Activated T-cell treated with anti-CD3 and anti-CD28 coated beads, Interleukin-2, amount 50 U/mL, for 72 hours (primary cell): ENCODE measurements at regions not wholly inside any gene's neighbourhood (a gene's known extent, or its start where the extent isn't known, plus 50 kb on each side); places are given as distances from the start of the nearest gene placed in this dataset.

Experiments used
- ATAC-seq, 2 donors: fragments of 150-1000 bp; cut with Tn5 transposase; replicated peaks in 1 of 2; 2 replicates each; pipeline ENCODE4 v1.10.0; 2021; ENCODE audit warnings: moderate library complexity in 2 of 2, mild to moderate bottlenecking in 1 of 2
- DNase-seq, 2 donors: peaks; one replicate each; pipeline ENCODE4 v3.0.0; 2021 to 2022; ENCODE audit warnings: mixed read lengths in 1 of 2
- H3K27ac Mint-ChIP-seq: one replicate; pipeline ENCODE4 v1.8.0; 2022; ENCODE audit warnings: mild to moderate bottlenecking, moderate library complexity, mixed read lengths
- H3K27me3 Mint-ChIP-seq: one replicate; pipeline ENCODE4 v1.8.0; 2022; ENCODE audit warnings: low read depth, mixed read lengths
- H3K36me3 Mint-ChIP-seq, 2 donors: one replicate each; pipeline ENCODE4 v1.8.0; 2022; ENCODE audit warnings: mixed read lengths in 2 of 2, mild to moderate bottlenecking in 1 of 2; ENCODE audit not compliant: insufficient read depth in 2 of 2
- H3K4me1 Mint-ChIP-seq: one replicate; pipeline ENCODE4 v1.8.0; 2022; ENCODE audit warnings: low read depth, mixed read lengths
- H3K4me3 Mint-ChIP-seq, 2 donors: one replicate each; pipeline ENCODE4 v1.8.0; 2022; ENCODE audit warnings: mild to moderate bottlenecking in 2 of 2, mixed read lengths in 2 of 2, moderate library complexity in 2 of 2
- H3K9me3 Mint-ChIP-seq, 2 donors: one replicate each; pipeline ENCODE4 v1.8.0; 2022; ENCODE audit warnings: mixed read lengths in 2 of 2

GRCh38 chr3:117286488-117286887, 576.9 kb downstream of the TUSC7 start:
- ATAC-seq (no peak), DNase-seq (no peak)
- no peaks in the 10 kb centered on the region for H3K4me1 Mint-ChIP-seq
- no peak overlapping the region for H3K27ac Mint-ChIP-seq
- no peaks in the 10 kb centered on the region for H3K27me3 Mint-ChIP-seq
- H3K4me3 Mint-ChIP-seq: no peak overlapping the region
- no peaks in the 10 kb centered on the region for H3K36me3 Mint-ChIP-seq
- H3K9me3 Mint-ChIP-seq: peaks cover 5 to 7% of the 10 kb centered on the region in 2 donors

GRCh38 chr3:117287602-117288001, 578.0 kb downstream of the TUSC7 start:
- Mint-ChIP-seq H3K36me3 (no peaks in the 10 kb centered on the region), H3K9me3 (peaks cover 3 to 5% of the 10 kb centered on the region in 2 donors), H3K4me3 (no peak overlapping the region), H3K27me3 (no peaks in the 10 kb centered on the region), H3K27ac (no peak overlapping the region), H3K4me1 (no peaks in the 10 kb centered on the region)
- DNase-seq (no peak), ATAC-seq (no peak)

GRCh38 chr3:117291476-117291875, 581.9 kb downstream of the TUSC7 start:
- H3K27ac Mint-ChIP-seq: no peak overlapping the region
- ATAC-seq (no peak), DNase-seq (no peak)
- no peaks in the 10 kb centered on the region for H3K4me1 Mint-ChIP-seq
- peaks cover 0 to 3% of the 10 kb centered on the region in 2 donors for H3K9me3 Mint-ChIP-seq
- H3K4me3 Mint-ChIP-seq: no peak overlapping the region
- H3K36me3 Mint-ChIP-seq: no peaks in the 10 kb centered on the region
- no peaks in the 10 kb centered on the region for H3K27me3 Mint-ChIP-seq

- Mint-ChIP-seq H3K4me3 (no peak overlapping the region), H3K27ac (no peak overlapping the region), H3K9me3 (peaks cover 3% of the 10 kb centered on the region in 2 donors), H3K4me1 (no peaks in the 10 kb centered on the region), H3K27me3 (no peaks in the 10 kb centered on the region), H3K36me3 (no peaks in the 10 kb centered on the region)
- ATAC-seq: no peak
- no peak for DNase-seq
Observed at GRCh38 chr3:117297065-117297464, 587.5 kb downstream of the TUSC7 start.

- Mint-ChIP-seq H3K27ac (no peak overlapping the region), H3K36me3 (no peaks in the 10 kb centered on the region), H3K9me3 (peaks cover 3% of the 10 kb centered on the region in 2 donors), H3K27me3 (no peaks in the 10 kb centered on the region), H3K4me1 (no peaks in the 10 kb centered on the region), H3K4me3 (no peak overlapping the region)
- no peak for ATAC-seq
- no peak for DNase-seq
Observed at GRCh38 chr3:117297541-117297940, 588.0 kb downstream of the TUSC7 start.

GRCh38 chr3:117298273-117298672, 588.7 kb downstream of the TUSC7 start:
- Mint-ChIP-seq H3K9me3 (peaks cover 3 to 5% of the 10 kb centered on the region in 2 donors), H3K27ac (no peak overlapping the region), H3K36me3 (no peaks in the 10 kb centered on the region), H3K4me1 (no peaks in the 10 kb centered on the region), H3K27me3 (no peaks in the 10 kb centered on the region), H3K4me3 (no peak overlapping the region)
- DNase-seq (no peak), ATAC-seq (no peak)

GRCh38 chr3:117302428-117302827, 592.8 kb downstream of the TUSC7 start:
- Mint-ChIP-seq H3K36me3 (no peaks in the 10 kb centered on the region), H3K27ac (no peak overlapping the region), H3K4me3 (no peak overlapping the region), H3K27me3 (no peaks in the 10 kb centered on the region), H3K9me3 (peaks cover 0 to 5% of the 10 kb centered on the region in 2 donors), H3K4me1 (no peaks in the 10 kb centered on the region)
- DNase-seq (no peak), ATAC-seq (no peak)

- Mint-ChIP-seq H3K4me1 (no peaks in the 10 kb centered on the region), H3K27ac (no peak overlapping the region), H3K9me3 (peaks cover 0 to 5% of the 10 kb centered on the region in 2 donors), H3K36me3 (no peaks in the 10 kb centered on the region), H3K27me3 (no peaks in the 10 kb centered on the region), H3K4me3 (no peak overlapping the region)
- ATAC-seq (no peak), DNase-seq (no peak)
Observed at GRCh38 chr3:117303443-117303842, 593.9 kb downstream of the TUSC7 start.

GRCh38 chr3:117304681-117305080, 595.1 kb downstream of the TUSC7 start:
- Mint-ChIP-seq H3K4me1 (no peaks in the 10 kb centered on the region), H3K27ac (no peak overlapping the region)
- no peak for ATAC-seq

GRCh38 chr3:117305681-117306080, 596.1 kb downstream of the TUSC7 start:
- H3K27me3 Mint-ChIP-seq: no peaks in the 10 kb centered on the region
- H3K36me3 Mint-ChIP-seq: no peaks in the 10 kb centered on the region
- no peak for DNase-seq
- peaks cover 0 to 1% of the 10 kb centered on the region in 2 donors for H3K9me3 Mint-ChIP-seq
- no peak overlapping the region for H3K4me3 Mint-ChIP-seq
- no peak for ATAC-seq
- H3K4me1 Mint-ChIP-seq: no peaks in the 10 kb centered on the region
- no peak overlapping the region for H3K27ac Mint-ChIP-seq

More at GRCh38 chr3:117304681-117305080, 595.1 kb downstream of the TUSC7 start:
- Mint-ChIP-seq H3K4me3 (no peak overlapping the region), H3K9me3 (peaks cover 0 to 1% of the 10 kb centered on the region in 2 donors), H3K36me3 (no peaks in the 10 kb centered on the region), H3K27me3 (no peaks in the 10 kb centered on the region)
- no peak for DNase-seq

GRCh38 chr3:117306299-117306698, 596.7 kb downstream of the TUSC7 start:
- ATAC-seq: no peak
- H3K9me3 Mint-ChIP-seq: peaks cover 2 to 5% of the 10 kb centered on the region in 2 donors
- H3K36me3 Mint-ChIP-seq: no peaks in the 10 kb centered on the region
- no peaks in the 10 kb centered on the region for H3K4me1 Mint-ChIP-seq
- H3K4me3 Mint-ChIP-seq: no peak overlapping the region
- no peak overlapping the region for H3K27ac Mint-ChIP-seq
- no peaks in the 10 kb centered on the region for H3K27me3 Mint-ChIP-seq
- no peak for DNase-seq

GRCh38 chr3:117308353-117308752, 598.8 kb downstream of the TUSC7 start:
- peaks cover 3 to 4% of the 10 kb centered on the region in 2 donors for H3K9me3 Mint-ChIP-seq

GRCh38 chr3:117308756-117309155, 599.2 kb downstream of the TUSC7 start:
- peaks cover 3 to 6% of the 10 kb centered on the region in 2 donors for H3K9me3 Mint-ChIP-seq
- ATAC-seq: no peak
- no peaks in the 10 kb centered on the region for H3K27me3 Mint-ChIP-seq
- no peaks in the 10 kb centered on the region for H3K4me1 Mint-ChIP-seq
- no peak overlapping the region for H3K4me3 Mint-ChIP-seq
- H3K27ac Mint-ChIP-seq: no peak overlapping the region
- no peaks in the 10 kb centered on the region for H3K36me3 Mint-ChIP-seq
- DNase-seq: no peak

More at GRCh38 chr3:117308353-117308752, 598.8 kb downstream of the TUSC7 start:
- Mint-ChIP-seq H3K36me3 (no peaks in the 10 kb centered on the region), H3K27ac (no peak overlapping the region), H3K4me1 (no peaks in the 10 kb centered on the region), H3K27me3 (no peaks in the 10 kb centered on the region), H3K4me3 (no peak overlapping the region)
- ATAC-seq (no peak), DNase-seq (no peak)

GRCh38 chr3:117310536-117310935, 601.0 kb downstream of the TUSC7 start:
- Mint-ChIP-seq H3K27ac (no peak overlapping the region), H3K9me3 (peaks cover 7 to 9% of the 10 kb centered on the region in 2 donors), H3K4me1 (no peaks in the 10 kb centered on the region), H3K27me3 (no peaks in the 10 kb centered on the region), H3K4me3 (no peak overlapping the region), H3K36me3 (no peaks in the 10 kb centered on the region)
- ATAC-seq (no peak), DNase-seq (no peak)
